IMR-90 (cell line): ENCODE measurements at regions not wholly inside any gene's neighbourhood (a gene's known extent, or its start where the extent isn't known, plus 50 kb on each side); places are given as distances from the start of the nearest gene placed in this dataset.

Experiments
- ATAC-seq: fragments of 200-7000 bp; cut with Tn5 transposase; 2 replicates; pipeline ENCODE4 v1.9.1; 2020; ENCODE audit warnings: low read depth, mild to moderate bottlenecking, moderate library complexity
- BruUV-seq: library from RNA; stranded (reverse); fragments of 400-500 nt; replicated peaks from 2 replicates; lab custom pipeline; 2021; lab: Mats Ljungman, UMichigan
- CTCF ChIA-PET: fragments of 300-600 bp; formaldehyde crosslinking; extraction: SDS; loops from one replicate; lab custom pipeline; 2021; ENCODE audit warnings: antibody characterized with exemption; lab: Yijun Ruan, JAX
- POLR2A ChIA-PET: fragments of 300-600 bp; sonication (Branson Sonifier 250); formaldehyde crosslinking; loops from one replicate; lab custom pipeline; 2022; ENCODE audit warnings: antibody characterized with exemption; ENCODE audit not compliant: unreplicated experiment; lab: Charles Lee
- DNase-seq: peaks from one replicate; pipeline ENCODE4 v3.0.0; 2013
- H2AFZ ChIP-seq: replicated peaks from 2 replicates; pipeline ENCODE3; 2013; ENCODE audit warnings: low read length, mild to moderate bottlenecking; ENCODE audit not compliant: poor library complexity
- H2AK5ac ChIP-seq: 2 replicates; pipeline ENCODE4 v1.6.1; 2013; ENCODE audit warnings: low read depth, low read length, inconsistent platforms
- H2AK9ac ChIP-seq: replicated peaks from 2 replicates; pipeline ENCODE3; 2013; ENCODE audit warnings: mild to moderate bottlenecking, low read depth, low read length, moderate library complexity; ENCODE audit not compliant: poor library complexity
- H2BK120ac ChIP-seq: 2 replicates; pipeline ENCODE4 v1.6.1; 2013; ENCODE audit warnings: low read depth, low read length, inconsistent platforms
- H2BK15ac ChIP-seq: 3 replicates; pipeline ENCODE4 v1.6.1; 2013; ENCODE audit warnings: low read depth, low read length, inconsistent platforms
- H2BK20ac ChIP-seq: 2 replicates; pipeline ENCODE4 v1.6.1; 2013; ENCODE audit warnings: low read depth, mild to moderate bottlenecking, inconsistent platforms, low read length, moderate library complexity
- H2BK5ac ChIP-seq: 2 replicates; pipeline ENCODE4 v1.6.1; 2013; ENCODE audit warnings: mild to moderate bottlenecking, low read depth, low read length, inconsistent platforms; ENCODE audit not compliant: poor library complexity, severe bottlenecking
- H3K14ac ChIP-seq: replicated peaks from 2 replicates; pipeline ENCODE4 v1.6.1; 2013; ENCODE audit warnings: low read depth, low read length, inconsistent platforms
- H3K18ac ChIP-seq: 2 replicates; pipeline ENCODE4 v1.6.1; 2013; ENCODE audit warnings: low read depth, low read length, control low read depth
- H3K23ac ChIP-seq: 2 replicates; pipeline ENCODE4 v1.6.1; 2013; ENCODE audit warnings: low read depth, low read length, inconsistent platforms
- H3K27ac ChIP-seq: 2 replicates; pipeline ENCODE4 v1.5.1; 2013; ENCODE audit warnings: mild to moderate bottlenecking, control low read depth, low read length; ENCODE audit not compliant: insufficient read depth
- H3K27me3 ChIP-seq: 2 replicates; pipeline ENCODE4 v1.6.1; 2013; ENCODE audit warnings: low read length; ENCODE audit not compliant: control insufficient read depth, insufficient read depth
- H3K36me3 ChIP-seq: 2 replicates; pipeline ENCODE4 v1.6.1; 2013; ENCODE audit warnings: low read length, mixed read lengths; ENCODE audit not compliant: control insufficient read depth, insufficient read depth
- H3K4ac ChIP-seq: 2 replicates; pipeline ENCODE4 v1.6.1; 2013; ENCODE audit warnings: low read depth, low read length, inconsistent platforms
- H3K4me1 ChIP-seq: 2 replicates; pipeline ENCODE4 v1.6.1; 2013; ENCODE audit warnings: low read length, mixed read lengths; ENCODE audit not compliant: control insufficient read depth, insufficient read depth
- H3K4me2 ChIP-seq: 2 replicates; pipeline ENCODE4 v1.6.1; 2013; ENCODE audit warnings: low read depth, mild to moderate bottlenecking, control low read depth, low read length, moderate library complexity
- H3K4me3 ChIP-seq: 2 replicates; pipeline ENCODE4 v1.5.1; 2013; ENCODE audit warnings: low read depth, mild to moderate bottlenecking, control low read depth, low read length, moderate library complexity; ENCODE audit not compliant: insufficient read depth
- H3K56ac ChIP-seq: 2 replicates; pipeline ENCODE4 v1.6.1; 2013; ENCODE audit warnings: low read length, inconsistent platforms; ENCODE audit not compliant: insufficient read depth; ENCODE audit errors: extremely low read depth
- H3K79me1 ChIP-seq, 2 experiments: 2 replicates each; pipeline ENCODE4 v1.6.1; 2013; ENCODE audit warnings: low read length in 2 of 2, inconsistent platforms in 1 of 2, low read depth in 1 of 2
- H3K9ac ChIP-seq: 2 replicates; pipeline ENCODE4 v1.6.1; 2013; ENCODE audit warnings: low read depth, low read length, control low read depth
- H3K9me1 ChIP-seq: 2 replicates; pipeline ENCODE4 v1.6.1; 2013; ENCODE audit warnings: low read length, inconsistent platforms; ENCODE audit not compliant: insufficient read depth
- H3K9me3 ChIP-seq: 2 replicates; pipeline ENCODE4 v1.6.1; 2013; ENCODE audit warnings: low read length; ENCODE audit not compliant: control insufficient read depth, insufficient read depth
- H4K20me1 ChIP-seq: 2 replicates; pipeline ENCODE4 v1.6.1; 2013; ENCODE audit warnings: low read length, inconsistent platforms; ENCODE audit not compliant: insufficient read depth
- H4K5ac ChIP-seq: 2 replicates; pipeline ENCODE4 v1.6.1; 2013; ENCODE audit warnings: mild to moderate bottlenecking, low read depth, low read length, control low read depth
- H4K8ac ChIP-seq, 2 experiments: 2 replicates each; pipeline ENCODE4 v1.6.1; 2013; ENCODE audit warnings: low read depth in 2 of 2, low read length in 2 of 2, control low read depth in 1 of 2, inconsistent platforms in 1 of 2
- H4K91ac ChIP-seq: 2 replicates; pipeline ENCODE4 v1.6.1; 2013; ENCODE audit warnings: low read depth, low read length, inconsistent platforms; ENCODE audit not compliant: insufficient read depth
- POLR2A ChIP-seq: IDR thresholded peaks from 2 replicates; pipeline ENCODE4 v1.6.1; 2012; ENCODE audit warnings: mild to moderate bottlenecking, low read depth, low read length
- RAD21 ChIP-seq: IDR thresholded peaks from 2 replicates; pipeline ENCODE4 v1.6.1; 2012; ENCODE audit warnings: low read length, improper control_type of control experiment
- WGBS, 2 experiments: methylation state at CpG; one replicate each; pipeline versions ENCODE4 v1.1.5 to v1.1.7; 2013; ENCODE audit warnings: missing lambda C conversion rate in 2 of 2; ENCODE audit not compliant: insufficient read length in 1 of 2; ENCODE audit errors: extremely low coverage in 2 of 2; 5-methylcytosine and 5-hydroxymethylcytosine counted together
- dilution Hi-C: fragments of 300-500 bp; cut with HindIII; formaldehyde crosslinking; loops from one replicate; pipeline ENCODE4 v1.14.3; 2018; ENCODE audit warnings: low sequenced_read_pairs; ENCODE audit not compliant: unreplicated experiment
- in situ Hi-C: fragments of 300-500 bp; cut with MboI; formaldehyde crosslinking; loops from 3 replicates; pipeline ENCODE4 v1.14.3; 2019; ENCODE audit warnings: low sequenced_read_pairs, inconsistent platforms, mixed read lengths
- intact Hi-C: fragments of 100-400 bp; cut with micrococcal nuclease; formaldehyde crosslinking; loops from 2 replicates; pipeline ENCODE4 v1.10.0; 2022
- TF ChIP-seq, protein P1 (sequence below): fragments of 150-350 bp; IDR thresholded peaks from 2 replicates; pipeline ENCODE4 v1.6.1; 2017; ENCODE audit warnings: mild to moderate bottlenecking, antibody characterized with exemption, low read length, low read depth
- TF ChIP-seq, protein P2 (sequence below): conservative IDR thresholded peaks from 2 replicates; pipeline ENCODE4 v1.5.1; 2012; ENCODE audit warnings: mild to moderate bottlenecking, low read depth, low read length, improper control_type of control experiment

DNA sequence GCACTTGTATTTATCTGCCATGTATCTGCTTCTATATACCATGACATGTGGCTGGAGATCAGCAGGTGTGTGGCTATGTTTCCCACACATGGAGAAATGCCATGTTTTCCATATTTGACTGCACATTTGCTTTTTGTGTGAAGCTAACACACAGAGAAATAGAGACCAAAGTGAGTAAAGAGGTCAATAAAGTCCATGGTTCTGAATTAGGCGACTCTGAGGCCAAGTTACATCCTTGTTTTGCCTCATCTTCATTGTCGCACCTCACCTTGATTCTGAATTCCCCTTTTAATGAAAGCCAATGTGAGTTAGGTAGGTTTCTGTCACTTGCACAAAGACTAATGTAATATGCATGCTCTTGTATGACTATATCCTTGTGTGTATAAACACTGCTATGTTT is 194.1 kb downstream of the INSC start:
- dilution Hi-C loops: no loop called here

More for the DNA sequence above, 194.1 kb downstream of the INSC start:
- H3K9me3 ChIP-seq: no peaks in the 10 kb centered on the region
- no peak overlapping the region for H2BK15ac ChIP-seq
- H3K9ac ChIP-seq: no peak overlapping the region
- no TSS peak for BruUV-seq
- intact Hi-C loops: no loop called here
- H2AFZ ChIP-seq: no peak overlapping the region
- no peak overlapping the region for H3K4me2 ChIP-seq
- no peak overlapping the region for H3K4ac ChIP-seq
- no peak overlapping the region for H3K4me3 ChIP-seq
- H3K36me3 ChIP-seq: no peaks in the 10 kb centered on the region
- H2AK5ac ChIP-seq: no peak overlapping the region
- no CpG with 5 or more reads among the region's 2 CpGs for WGBS, 2 experiments
- ChIA-PET POLR2A (no interaction called here), CTCF (no interaction called here)
- H4K20me1 ChIP-seq: no peaks in the 10 kb centered on the region
- H2BK5ac ChIP-seq: no peak overlapping the region
- no peak overlapping the region for H4K91ac ChIP-seq
- no peak overlapping the region for H2AK9ac ChIP-seq
- no peak for DNase-seq
- H2BK20ac ChIP-seq: no peak overlapping the region
- H2BK120ac ChIP-seq: no peak overlapping the region
- ATAC-seq: no peak
- no peak overlapping the region for H3K27ac ChIP-seq
- no peak overlapping the region for H3K18ac ChIP-seq
- no peak overlapping the region for H3K14ac ChIP-seq
- TF ChIP-seq, protein P1, sequence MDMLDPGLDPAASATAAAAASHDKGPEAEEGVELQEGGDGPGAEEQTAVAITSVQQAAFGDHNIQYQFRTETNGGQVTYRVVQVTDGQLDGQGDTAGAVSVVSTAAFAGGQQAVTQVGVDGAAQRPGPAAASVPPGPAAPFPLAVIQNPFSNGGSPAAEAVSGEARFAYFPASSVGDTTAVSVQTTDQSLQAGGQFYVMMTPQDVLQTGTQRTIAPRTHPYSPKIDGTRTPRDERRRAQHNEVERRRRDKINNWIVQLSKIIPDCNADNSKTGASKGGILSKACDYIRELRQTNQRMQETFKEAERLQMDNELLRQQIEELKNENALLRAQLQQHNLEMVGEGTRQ: no peak
- TF ChIP-seq, protein P2, sequence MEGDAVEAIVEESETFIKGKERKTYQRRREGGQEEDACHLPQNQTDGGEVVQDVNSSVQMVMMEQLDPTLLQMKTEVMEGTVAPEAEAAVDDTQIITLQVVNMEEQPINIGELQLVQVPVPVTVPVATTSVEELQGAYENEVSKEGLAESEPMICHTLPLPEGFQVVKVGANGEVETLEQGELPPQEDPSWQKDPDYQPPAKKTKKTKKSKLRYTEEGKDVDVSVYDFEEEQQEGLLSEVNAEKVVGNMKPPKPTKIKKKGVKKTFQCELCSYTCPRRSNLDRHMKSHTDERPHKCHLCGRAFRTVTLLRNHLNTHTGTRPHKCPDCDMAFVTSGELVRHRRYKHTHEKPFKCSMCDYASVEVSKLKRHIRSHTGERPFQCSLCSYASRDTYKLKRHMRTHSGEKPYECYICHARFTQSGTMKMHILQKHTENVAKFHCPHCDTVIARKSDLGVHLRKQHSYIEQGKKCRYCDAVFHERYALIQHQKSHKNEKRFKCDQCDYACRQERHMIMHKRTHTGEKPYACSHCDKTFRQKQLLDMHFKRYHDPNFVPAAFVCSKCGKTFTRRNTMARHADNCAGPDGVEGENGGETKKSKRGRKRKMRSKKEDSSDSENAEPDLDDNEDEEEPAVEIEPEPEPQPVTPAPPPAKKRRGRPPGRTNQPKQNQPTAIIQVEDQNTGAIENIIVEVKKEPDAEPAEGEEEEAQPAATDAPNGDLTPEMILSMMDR: no peak
- TF ChIP-seq POLR2A (no peak), RAD21 (no peak)
- no peak overlapping the region for H4K8ac ChIP-seq
- in situ Hi-C loops: no loop called here
- peaks cover 2% of the 10 kb centered on the region for H3K27me3 ChIP-seq
- H4K5ac ChIP-seq: no peak overlapping the region
- H3K56ac ChIP-seq: no peak overlapping the region
- H3K79me1 ChIP-seq: no peaks in the 10 kb centered on the region
- H3K4me1 ChIP-seq: no peaks in the 10 kb centered on the region
- H3K9me1 ChIP-seq: no peaks in the 10 kb centered on the region
- H3K23ac ChIP-seq: no peak overlapping the region
